ENCODE measurements at regions not wholly inside any gene's neighbourhood (a gene's known extent, or its start where the extent isn't known, plus 50 kb on each side); places are given as distances from the start of the nearest gene placed in this dataset.

GRCh38 chr9:93871286-93871685, 83.9 kb downstream of the BARX1 start:
- Histone ChIP-seq H3K9me3 (ENCODE audit: low read depth) (no peaks in the 10 kb centered on the region), H3K79me2 (ENCODE audit: insufficient read depth) (no peaks in the 10 kb centered on the region), H3K9ac (no peak overlapping the region), H3K9me2 (ENCODE audit: insufficient read depth) (no peaks in the 10 kb centered on the region), H3F3A (ENCODE audit: insufficient read depth) (no peaks in the 10 kb centered on the region), H3K27ac (no peak overlapping the region), H3K36me3 (ENCODE audit: low read depth) (no peaks in the 10 kb centered on the region), H4K20me1 (ENCODE audit: insufficient read depth) (no peaks in the 10 kb centered on the region), H3K4me2 (ENCODE audit: unreplicated experiment) (no peak overlapping the region), H2AFZ (no peak overlapping the region), H3K4me3 (no peak overlapping the region), H3K27me3 (replicated peaks; ENCODE audit: insufficient read depth) (0 out of 2 replicates have a peak, but pooled peaks cover 5% of the 10 kb centered on the region), H3K4me1 (ENCODE audit: insufficient read depth) (no peaks in the 10 kb centered on the region)
- DNase-seq: no peak
- in situ Hi-C loops (cut with MboI): no loop called here
- TF ChIP-seq EZH2 (IDR thresholded peaks at IDR 0.05; ENCODE audit: insufficient read depth, poor library complexity, severe bottlenecking) (no peak), EZH2phosphoT487 (IDR thresholded peaks at IDR 0.05; ENCODE audit: insufficient read depth, low read depth) (no peak)
- WGBS, 2 experiments (ENCODE audit: low coverage in 1 of 2, low lambda C conversion rate in 2 of 2, missing lambda C conversion rate in 2 of 2): 28 to 37% methylated on average over 4 of the region's 4 CpGs

GRCh38 chr9:93869863-93870262, 85.3 kb downstream of the BARX1 start:
- Histone ChIP-seq H3K27ac (no peak overlapping the region), H3K9me2 (ENCODE audit: insufficient read depth) (no peaks in the 10 kb centered on the region), H3K9ac (no peak overlapping the region), H3K4me2 (ENCODE audit: unreplicated experiment) (no peak overlapping the region), H3K36me3 (ENCODE audit: low read depth) (no peaks in the 10 kb centered on the region), H4K20me1 (ENCODE audit: insufficient read depth) (no peaks in the 10 kb centered on the region), H3K4me3 (no peak overlapping the region), H2AFZ (no peak overlapping the region), H3K4me1 (ENCODE audit: insufficient read depth) (no peaks in the 10 kb centered on the region), H3F3A (ENCODE audit: insufficient read depth) (no peaks in the 10 kb centered on the region), H3K9me3 (ENCODE audit: low read depth) (no peaks in the 10 kb centered on the region), H3K27me3 (replicated peaks; ENCODE audit: insufficient read depth) (peaks cover 10% of the 10 kb centered on the region), H3K79me2 (ENCODE audit: insufficient read depth) (no peaks in the 10 kb centered on the region)
- no peak for DNase-seq
- in situ Hi-C loops (cut with MboI): no loop called here
- 24 to 30% methylated on average over 8 of the region's 8 CpGs for WGBS, 2 experiments (ENCODE audit: low coverage in 1 of 2, low lambda C conversion rate in 2 of 2, missing lambda C conversion rate in 2 of 2)
- TF ChIP-seq EZH2phosphoT487 (IDR thresholded peaks at IDR 0.05; ENCODE audit: insufficient read depth, low read depth): no peak
- TF ChIP-seq EZH2 (IDR thresholded peaks at IDR 0.05; ENCODE audit: insufficient read depth, poor library complexity, severe bottlenecking): no peak

GRCh38 chr9:93869088-93869487, 86.1 kb downstream of the BARX1 start:
- H2AFZ ChIP-seq: no peak overlapping the region
- no peak for DNase-seq
- H4K20me1 ChIP-seq (ENCODE audit: insufficient read depth): no peaks in the 10 kb centered on the region
- in situ Hi-C loops (cut with MboI): no loop called here
- H3K4me3 ChIP-seq: no peak overlapping the region
- no peaks in the 10 kb centered on the region for H3K9me3 ChIP-seq (ENCODE audit: low read depth)
- no peaks in the 10 kb centered on the region for H3K4me1 ChIP-seq (ENCODE audit: insufficient read depth)
- no peaks in the 10 kb centered on the region for H3K79me2 ChIP-seq (ENCODE audit: insufficient read depth)
- no peak overlapping the region for H3K27ac ChIP-seq
- H3K27me3 ChIP-seq (replicated peaks; ENCODE audit: insufficient read depth): peaks cover 10% of the 10 kb centered on the region
- H3K36me3 ChIP-seq (ENCODE audit: low read depth): no peaks in the 10 kb centered on the region
- H3K9me2 ChIP-seq (ENCODE audit: insufficient read depth): no peaks in the 10 kb centered on the region
- no peaks in the 10 kb centered on the region for H3F3A ChIP-seq (ENCODE audit: insufficient read depth)
- H3K4me2 ChIP-seq (ENCODE audit: unreplicated experiment): no peak overlapping the region
- no peak for TF ChIP-seq EZH2phosphoT487 (IDR thresholded peaks at IDR 0.05; ENCODE audit: insufficient read depth, low read depth)
- TF ChIP-seq EZH2 (IDR thresholded peaks at IDR 0.05; ENCODE audit: insufficient read depth, poor library complexity, severe bottlenecking): no peak
- WGBS, 2 experiments (ENCODE audit: low coverage in 1 of 2, low lambda C conversion rate in 2 of 2, missing lambda C conversion rate in 2 of 2): 12 to 19% methylated on average over 5 of the region's 5 CpGs
- no peak overlapping the region for H3K9ac ChIP-seq

- DNase-seq: no peak
- in situ Hi-C loops (cut with MboI): no loop called here
- Histone ChIP-seq H3K4me2 (ENCODE audit: unreplicated experiment) (no peak overlapping the region), H3K36me3 (ENCODE audit: low read depth) (no peaks in the 10 kb centered on the region), H4K20me1 (ENCODE audit: insufficient read depth) (no peaks in the 10 kb centered on the region), H3K27ac (no peak overlapping the region), H3K4me3 (no peak overlapping the region), H3F3A (ENCODE audit: insufficient read depth) (no peaks in the 10 kb centered on the region), H3K9ac (no peak overlapping the region), H3K79me2 (ENCODE audit: insufficient read depth) (no peaks in the 10 kb centered on the region), H3K9me2 (ENCODE audit: insufficient read depth) (no peaks in the 10 kb centered on the region), H2AFZ (no peak overlapping the region), H3K27me3 (replicated peaks; ENCODE audit: insufficient read depth) (peaks cover 10% of the 10 kb centered on the region), H3K9me3 (ENCODE audit: low read depth) (no peaks in the 10 kb centered on the region), H3K4me1 (ENCODE audit: insufficient read depth) (no peaks in the 10 kb centered on the region)
- 40 to 43% methylated on average over 5 of the region's 5 CpGs for WGBS, 2 experiments (ENCODE audit: low coverage in 1 of 2, low lambda C conversion rate in 2 of 2, missing lambda C conversion rate in 2 of 2)
- no peak for TF ChIP-seq EZH2phosphoT487 (IDR thresholded peaks at IDR 0.05; ENCODE audit: insufficient read depth, low read depth)
- no peak for TF ChIP-seq EZH2 (IDR thresholded peaks at IDR 0.05; ENCODE audit: insufficient read depth, poor library complexity, severe bottlenecking)
Measured at GRCh38 chr9:93865716-93866115, 89.4 kb downstream of the BARX1 start.

- no peak overlapping the region for H3K4me3 ChIP-seq
- no peaks in the 10 kb centered on the region for H3K9me3 ChIP-seq (ENCODE audit: low read depth)
- no peaks in the 10 kb centered on the region for H3K79me2 ChIP-seq (ENCODE audit: insufficient read depth)
- no peaks in the 10 kb centered on the region for H3K9me2 ChIP-seq (ENCODE audit: insufficient read depth)
- no peaks in the 10 kb centered on the region for H3K36me3 ChIP-seq (ENCODE audit: low read depth)
- WGBS, 2 experiments (ENCODE audit: low coverage in 1 of 2, low lambda C conversion rate in 2 of 2, missing lambda C conversion rate in 2 of 2): 42 to 53% methylated on average over 7 of the region's 7 CpGs
- no peak overlapping the region for H2AFZ ChIP-seq
- no peaks in the 10 kb centered on the region for H3F3A ChIP-seq (ENCODE audit: insufficient read depth)
- H4K20me1 ChIP-seq (ENCODE audit: insufficient read depth): no peaks in the 10 kb centered on the region
- H3K4me2 ChIP-seq (ENCODE audit: unreplicated experiment): no peak overlapping the region
- no peak for TF ChIP-seq EZH2phosphoT487 (IDR thresholded peaks at IDR 0.05; ENCODE audit: insufficient read depth, low read depth)
- no peak for TF ChIP-seq EZH2 (IDR thresholded peaks at IDR 0.05; ENCODE audit: insufficient read depth, poor library complexity, severe bottlenecking)
- DNase-seq: no peak
- H3K9ac ChIP-seq: no peak overlapping the region
- peaks cover 14% of the 10 kb centered on the region for H3K27me3 ChIP-seq (replicated peaks; ENCODE audit: insufficient read depth)
- in situ Hi-C loops (cut with MboI): no loop called here
- H3K27ac ChIP-seq: no peak overlapping the region
- H3K4me1 ChIP-seq (ENCODE audit: insufficient read depth): no peaks in the 10 kb centered on the region
Measured at GRCh38 chr9:93865245-93865644, 89.9 kb downstream of the BARX1 start.

Data from GM23248 (cell line).